ENCODE measurements at regions not wholly inside any gene's neighbourhood (a gene's known extent, or its start where the extent isn't known, plus 50 kb on each side); places are given as distances from the start of the nearest gene placed in this dataset.
A peak's percentile ranks its signal among the peaks of the same experiment; 100 is the strongest.

- TF ChIP-seq REST (IDR thresholded peaks at IDR 0.05; ENCODE audit: unreplicated experiment) (no peak), CREB1 (CRISPR knock-in tag; IDR thresholded peaks at IDR 0.05; ENCODE audit: low read depth) (no peak), ZNF331 (CRISPR knock-in tag; IDR thresholded peaks at IDR 0.05; ENCODE audit: low read depth) (no peak)
These were observed 86.2 kb upstream of the MYO10 start (continued) for GRCh38 chr5:17022296-17022695.

GRCh38 chr5:17024686-17025180 lies 88.6 kb upstream of the MYO10 start:
- H3K36me3 ChIP-seq (ENCODE audit: insufficient read depth): no peaks in the 10 kb centered on the region; the same call in 1 of the 2 replicates
- Mint-ChIP-seq H3K36me3 (ENCODE audit: low read depth) (no peaks in the 10 kb centered on the region), H3K27ac (no peak overlapping the region), H3K27me3 (ENCODE audit: insufficient read depth, low read depth, poor library complexity) (no peaks in the 10 kb centered on the region), H3K4me3 (no peak overlapping the region), H3K4me1 (no peaks in the 10 kb centered on the region), H3K9me3 (no peaks in the 10 kb centered on the region)
- H3F3A ChIP-seq (replicated peaks; ENCODE audit: low read depth): no peaks in the 10 kb centered on the region
- H3K4me2 ChIP-seq: no peak overlapping the region
- no peaks in the 10 kb centered on the region for H3K4me1 ChIP-seq (ENCODE audit: insufficient read depth)
- no peak overlapping the region for H3K27ac ChIP-seq (ENCODE audit: low read depth)
- H3K27me3 ChIP-seq (ENCODE audit: insufficient read depth): no peaks in the 10 kb centered on the region
- H4K20me1 ChIP-seq (replicated peaks; ENCODE audit: insufficient read depth): no peaks in the 10 kb centered on the region
- H2AFZ ChIP-seq: peak overlapping the region; percentile 66
- no peaks in the 10 kb centered on the region for H3K79me2 ChIP-seq (replicated peaks; ENCODE audit: insufficient read depth)
- no peak for DNase-seq (ENCODE audit: low spot score)
- no peak for ATAC-seq
- H3K9me2 ChIP-seq (ENCODE audit: insufficient read depth): no peaks in the 10 kb centered on the region
- no peak overlapping the region for H3K4me3 ChIP-seq
- TF ChIP-seq REST (IDR thresholded peaks at IDR 0.05; ENCODE audit: unreplicated experiment): no peak
- no peak for TF ChIP-seq CTCF (conservative IDR thresholded peaks at IDR 0.05; ENCODE audit: low read depth in 2 of 2)
- no peak for TF ChIP-seq EZH2 (IDR thresholded peaks at IDR 0.05; ENCODE audit: low read depth, unreplicated experiment)
- TF ChIP-seq ZNF114 (CRISPR knock-in tag; IDR thresholded peaks at IDR 0.05): no peak
- no peak for TF ChIP-seq ETS1 (IDR thresholded peaks at IDR 0.05)
- no peak for TF ChIP-seq CREB1 (CRISPR knock-in tag; IDR thresholded peaks at IDR 0.05; ENCODE audit: low read depth)
- TF ChIP-seq ZNF331 (CRISPR knock-in tag; IDR thresholded peaks at IDR 0.05; ENCODE audit: low read depth): no peak
- no peak for TF ChIP-seq POLR2AphosphoS5 (IDR thresholded peaks at IDR 0.05; ENCODE audit: low read depth)
- no peak for TF ChIP-seq NANOG (IDR thresholded peaks at IDR 0.05; ENCODE audit: borderline replicate concordance)
